ENCODE measurements at regions not wholly inside any gene's neighbourhood (a gene's known extent, or its start where the extent isn't known, plus 50 kb on each side); places are given as distances from the start of the nearest gene placed in this dataset.

DNA sequence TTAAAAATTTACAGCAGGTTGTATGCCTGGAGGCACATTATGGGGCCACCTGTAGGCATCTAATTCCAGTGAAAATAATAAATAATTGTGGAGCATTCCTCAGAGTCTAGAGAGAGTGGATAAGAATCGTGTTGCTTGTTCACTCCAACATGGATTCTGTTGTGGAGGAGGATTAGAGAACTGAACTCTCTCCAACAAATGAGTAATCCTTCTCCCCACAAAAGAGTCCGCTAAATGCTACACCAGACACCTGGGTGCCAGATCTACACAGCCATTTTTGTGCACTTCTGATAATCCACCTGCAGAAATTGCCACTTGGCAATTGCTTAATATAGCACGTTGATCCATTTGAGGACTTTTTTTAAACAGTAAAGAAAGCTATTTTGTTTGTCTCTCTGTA is 113.7 kb upstream of the DPYD start:
- Histone ChIP-seq H3K4me3 (no peak overlapping the region), H3K27me3 (replicated peaks in 1 of 2; ENCODE audit: control insufficient read depth in 2 of 2, insufficient read depth in 2 of 2, low read length in 1 of 2) (no peaks in the 10 kb centered on the region), H4K20me1 (ENCODE audit: control insufficient read depth, insufficient read depth) (no peaks in the 10 kb centered on the region), H3K4me2 (ENCODE audit: control insufficient read depth, insufficient read depth) (no peak overlapping the region), H3K79me2 (ENCODE audit: control insufficient read depth, insufficient read depth, low read length) (no peaks in the 10 kb centered on the region), H3K9ac (ENCODE audit: control insufficient read depth, insufficient read depth, low read length) (no peak overlapping the region), H2AFZ (ENCODE audit: control insufficient read depth, low read depth, low read length) (no peak overlapping the region), H3K4me1 (ENCODE audit: control insufficient read depth, insufficient read depth, low read length) (no peaks in the 10 kb centered on the region), H3K27ac (ENCODE audit: control insufficient read depth, insufficient read depth) (no peak overlapping the region), H3K36me3 (ENCODE audit: control insufficient read depth in 2 of 2, insufficient read depth in 2 of 2, low read length in 1 of 2) (no peaks in the 10 kb centered on the region), H3K9me3 (replicated peaks; ENCODE audit: control insufficient read depth, insufficient read depth, low read length) (no peaks in the 10 kb centered on the region)
- ATAC-seq (no peak), FAIRE-seq (no peak), DNase-seq (ENCODE audit: low read depth, low spot score) (no peak)
- RAD21 ChIA-PET (ENCODE audit: unreplicated experiment), result no interaction called here
- intact Hi-C loops (cut with micrococcal nuclease; ENCODE audit: unreplicated experiment) (no loop called here), in situ Hi-C loops (cut with MboI) (no loop called here)
- CTCF ChIA-PET, result no interaction called here
- TF ChIP-seq ZNF384 (IDR thresholded peaks at IDR 0.05; ENCODE audit: borderline replicate concordance, low read depth, low read length), result no peak
- no peak for TF ChIP-seq CREM (IDR thresholded peaks at IDR 0.05; ENCODE audit: low read depth)
- TF ChIP-seq ZNF207 (IDR thresholded peaks at IDR 0.05; ENCODE audit: borderline replicate concordance), result no peak
- TF ChIP-seq, protein P1, sequence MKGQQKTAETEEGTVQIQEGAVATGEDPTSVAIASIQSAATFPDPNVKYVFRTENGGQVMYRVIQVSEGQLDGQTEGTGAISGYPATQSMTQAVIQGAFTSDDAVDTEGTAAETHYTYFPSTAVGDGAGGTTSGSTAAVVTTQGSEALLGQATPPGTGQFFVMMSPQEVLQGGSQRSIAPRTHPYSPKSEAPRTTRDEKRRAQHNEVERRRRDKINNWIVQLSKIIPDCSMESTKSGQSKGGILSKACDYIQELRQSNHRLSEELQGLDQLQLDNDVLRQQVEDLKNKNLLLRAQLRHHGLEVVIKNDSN (IDR thresholded peaks at IDR 0.05; ENCODE audit: borderline replicate concordance, extremely low read length, insufficient read depth, low read depth, low read length), result no peak
- no peak for TF ChIP-seq MYB (IDR thresholded peaks at IDR 0.05; ENCODE audit: borderline replicate concordance, low read depth, low read length)
- no peak for TF ChIP-seq EZH2 (IDR thresholded peaks at IDR 0.05; ENCODE audit: borderline replicate concordance, control insufficient read depth, low read depth, low read length)
- TF ChIP-seq NRF1 (conservative IDR thresholded peaks at IDR 0.05; ENCODE audit: low read depth, low read length), result no peak
- no peak for TF ChIP-seq EED (IDR thresholded peaks at IDR 0.05; ENCODE audit: low read depth)
- no peak for TF ChIP-seq ZBED1 (IDR thresholded peaks at IDR 0.05; ENCODE audit: borderline replicate concordance)
- TF ChIP-seq POU2F2 (IDR thresholded peaks at IDR 0.05; ENCODE audit: borderline replicate concordance, low read depth, low read length), result no peak
- no peak for TF ChIP-seq SRF (IDR thresholded peaks at IDR 0.05; ENCODE audit: low read depth in 2 of 2, low read length in 2 of 2)
- TF ChIP-seq SMAD1 (IDR thresholded peaks at IDR 0.05; ENCODE audit: low read depth, partially characterized antibody), result no peak
- TF ChIP-seq, protein P2, sequence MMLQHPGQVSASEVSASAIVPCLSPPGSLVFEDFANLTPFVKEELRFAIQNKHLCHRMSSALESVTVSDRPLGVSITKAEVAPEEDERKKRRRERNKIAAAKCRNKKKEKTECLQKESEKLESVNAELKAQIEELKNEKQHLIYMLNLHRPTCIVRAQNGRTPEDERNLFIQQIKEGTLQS (IDR thresholded peaks at IDR 0.05; ENCODE audit: borderline replicate concordance, extremely low read depth, low read depth, low read length), result no peak
- no TSS peak for BruUV-seq (replicated peaks)
- SMC1A ChIA-PET (ENCODE audit: uncharacterized antibody, unreplicated experiment), result no interaction called here
- POLR2A ChIA-PET, result no interaction called here
- WGBS (ENCODE audit: insufficient coverage, insufficient replicate concordance, low lambda C conversion rate, missing lambda C conversion rate), result 4% methylated on average over 3 of the region's 3 CpGs

All from GM12878 (cell line).